C4-2B (cell line): ENCODE measurements at regions not wholly inside any gene's neighbourhood (a gene's known extent, or its start where the extent isn't known, plus 50 kb on each side); places are given as distances from the start of the nearest gene placed in this dataset.

Experiments used
- ZFX ChIP-seq: fragments of 450-650 bp; IDR thresholded peaks from 2 replicates; pipeline ENCODE4 v1.6.1; 2017
- TF ChIP-seq, protein P1 (sequence below): fragments of 450-650 bp; conservative IDR thresholded peaks from 2 replicates; pipeline ENCODE4 v1.5.1; 2017; ENCODE audit warnings: mild to moderate bottlenecking

DNA sequence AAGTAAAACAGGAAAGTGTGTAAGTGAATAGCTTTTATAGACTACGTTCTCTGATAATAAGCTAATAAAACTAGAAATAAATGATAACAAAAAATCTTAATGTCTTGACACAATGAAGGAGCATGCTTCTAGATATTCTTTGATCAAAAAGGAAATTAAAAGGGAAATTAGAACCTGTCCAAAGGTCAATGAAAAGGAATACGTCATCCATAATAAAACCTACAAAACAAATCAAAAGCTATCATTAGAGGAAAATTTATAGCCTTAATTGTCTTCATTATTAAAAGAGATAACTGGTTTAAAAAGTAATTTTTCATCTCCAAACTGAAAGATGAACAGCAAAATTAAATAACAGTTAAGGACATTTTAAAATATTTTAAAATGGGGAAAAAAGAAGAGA is 196.3 kb upstream of the BTBD3 start:
- TF ChIP-seq, protein P1, sequence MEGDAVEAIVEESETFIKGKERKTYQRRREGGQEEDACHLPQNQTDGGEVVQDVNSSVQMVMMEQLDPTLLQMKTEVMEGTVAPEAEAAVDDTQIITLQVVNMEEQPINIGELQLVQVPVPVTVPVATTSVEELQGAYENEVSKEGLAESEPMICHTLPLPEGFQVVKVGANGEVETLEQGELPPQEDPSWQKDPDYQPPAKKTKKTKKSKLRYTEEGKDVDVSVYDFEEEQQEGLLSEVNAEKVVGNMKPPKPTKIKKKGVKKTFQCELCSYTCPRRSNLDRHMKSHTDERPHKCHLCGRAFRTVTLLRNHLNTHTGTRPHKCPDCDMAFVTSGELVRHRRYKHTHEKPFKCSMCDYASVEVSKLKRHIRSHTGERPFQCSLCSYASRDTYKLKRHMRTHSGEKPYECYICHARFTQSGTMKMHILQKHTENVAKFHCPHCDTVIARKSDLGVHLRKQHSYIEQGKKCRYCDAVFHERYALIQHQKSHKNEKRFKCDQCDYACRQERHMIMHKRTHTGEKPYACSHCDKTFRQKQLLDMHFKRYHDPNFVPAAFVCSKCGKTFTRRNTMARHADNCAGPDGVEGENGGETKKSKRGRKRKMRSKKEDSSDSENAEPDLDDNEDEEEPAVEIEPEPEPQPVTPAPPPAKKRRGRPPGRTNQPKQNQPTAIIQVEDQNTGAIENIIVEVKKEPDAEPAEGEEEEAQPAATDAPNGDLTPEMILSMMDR: no peak
- TF ChIP-seq ZFX: no peak
